ENCODE measurements at regions not wholly inside any gene's neighbourhood (a gene's known extent, or its start where the extent isn't known, plus 50 kb on each side); places are given as distances from the start of the nearest gene placed in this dataset.

DNA sequence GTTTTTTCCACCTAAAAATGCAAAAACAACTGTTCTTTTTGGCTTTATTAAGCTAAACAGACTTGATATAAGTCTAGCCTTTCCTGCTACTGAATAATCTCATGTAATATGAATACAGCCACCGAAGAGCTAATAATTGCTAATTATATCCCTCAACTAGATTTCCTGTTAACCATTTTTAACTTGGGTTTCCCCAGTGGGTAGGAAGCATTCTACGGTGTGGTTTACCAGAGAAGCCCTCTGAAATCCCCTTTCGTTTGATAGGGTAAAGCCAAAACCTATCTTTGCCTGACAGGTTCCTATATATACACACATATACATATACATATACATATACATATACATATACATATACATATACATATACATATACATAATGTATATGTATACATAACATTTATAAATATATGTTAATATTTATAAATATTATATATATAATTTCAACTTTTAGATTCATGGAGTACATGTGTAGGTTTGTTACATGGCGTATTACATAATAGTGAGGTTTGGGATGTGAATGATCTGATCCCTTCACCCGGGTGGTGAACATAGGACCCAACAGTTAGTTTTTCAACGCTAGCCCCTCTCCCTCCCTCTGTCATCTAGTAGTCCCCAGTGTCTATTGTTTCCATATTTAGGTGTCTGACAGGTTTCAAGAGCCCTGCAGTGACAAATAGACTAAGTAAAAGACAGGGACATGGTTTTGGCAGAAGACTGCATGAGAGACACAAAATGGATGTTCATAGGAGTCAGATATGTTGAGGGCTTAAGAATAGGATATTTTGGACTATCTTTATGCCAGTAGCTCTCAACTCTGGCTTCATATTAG is 62.4 kb downstream of the ATXN3L start:
- TF ChIP-seq EZH2 (IDR thresholded peaks at IDR 0.05; ENCODE audit: borderline replicate concordance, low read length): no peak
- TF ChIP-seq, protein P1, sequence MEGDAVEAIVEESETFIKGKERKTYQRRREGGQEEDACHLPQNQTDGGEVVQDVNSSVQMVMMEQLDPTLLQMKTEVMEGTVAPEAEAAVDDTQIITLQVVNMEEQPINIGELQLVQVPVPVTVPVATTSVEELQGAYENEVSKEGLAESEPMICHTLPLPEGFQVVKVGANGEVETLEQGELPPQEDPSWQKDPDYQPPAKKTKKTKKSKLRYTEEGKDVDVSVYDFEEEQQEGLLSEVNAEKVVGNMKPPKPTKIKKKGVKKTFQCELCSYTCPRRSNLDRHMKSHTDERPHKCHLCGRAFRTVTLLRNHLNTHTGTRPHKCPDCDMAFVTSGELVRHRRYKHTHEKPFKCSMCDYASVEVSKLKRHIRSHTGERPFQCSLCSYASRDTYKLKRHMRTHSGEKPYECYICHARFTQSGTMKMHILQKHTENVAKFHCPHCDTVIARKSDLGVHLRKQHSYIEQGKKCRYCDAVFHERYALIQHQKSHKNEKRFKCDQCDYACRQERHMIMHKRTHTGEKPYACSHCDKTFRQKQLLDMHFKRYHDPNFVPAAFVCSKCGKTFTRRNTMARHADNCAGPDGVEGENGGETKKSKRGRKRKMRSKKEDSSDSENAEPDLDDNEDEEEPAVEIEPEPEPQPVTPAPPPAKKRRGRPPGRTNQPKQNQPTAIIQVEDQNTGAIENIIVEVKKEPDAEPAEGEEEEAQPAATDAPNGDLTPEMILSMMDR (IDR thresholded peaks at IDR 0.05; ENCODE audit: low read length): no peak

Measured in OCI-LY1 (cell line).